ENCODE measurements at regions not wholly inside any gene's neighbourhood (a gene's known extent, or its start where the extent isn't known, plus 50 kb on each side); places are given as distances from the start of the nearest gene placed in this dataset.

DNA sequence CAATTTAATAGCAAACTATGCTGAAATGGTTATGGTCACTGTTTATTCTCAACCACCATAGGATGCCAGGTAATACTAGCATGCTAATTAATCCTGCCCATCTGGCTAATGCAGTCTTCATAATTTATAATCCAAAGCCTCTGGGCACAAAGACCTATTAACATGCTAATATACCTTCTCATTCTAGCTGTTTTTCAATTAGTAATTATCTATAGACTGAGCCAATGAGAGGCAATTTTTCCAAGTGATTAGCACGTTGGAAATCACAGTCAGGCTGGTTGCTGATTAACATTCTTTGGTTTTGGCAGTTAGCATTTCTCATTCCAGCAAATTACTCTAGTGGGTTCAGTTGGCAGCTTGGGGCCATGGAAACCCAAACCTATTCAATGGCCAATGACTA, 357.2 kb downstream of the SEC23A start:
- no TSS peak for BruUV-seq (replicated peaks)
- Histone ChIP-seq H3K27me3 (ENCODE audit: insufficient read depth, low read length) (no peaks in the 10 kb centered on the region), H3K4me3 (replicated peaks in 1 of 2; ENCODE audit: low read depth in 1 of 2, low read length in 2 of 2) (no peak overlapping the region), H3K9me3 (ENCODE audit: control insufficient read depth in 1 of 2, insufficient read depth in 1 of 2, low read depth in 1 of 2, low read length in 2 of 2) (no peaks in the 10 kb centered on the region), H3K27ac (ENCODE audit: low read depth, low read length) (no peak overlapping the region), H3K4me1 (ENCODE audit: control insufficient read depth in 1 of 2, insufficient read depth in 2 of 2, low read length in 2 of 2) (no peaks in the 10 kb centered on the region), H3K36me3 (ENCODE audit: control insufficient read depth in 1 of 2, insufficient read depth in 2 of 2, low read length in 2 of 2) (no peaks in the 10 kb centered on the region), H2AFZ (ENCODE audit: low read depth, low read length, poor library complexity, severe bottlenecking) (no peak overlapping the region), H3K9me2 (ENCODE audit: insufficient read depth) (no peaks in the 10 kb centered on the region), H3K4me2 (ENCODE audit: low read length) (no peak overlapping the region), H3K9ac (ENCODE audit: low read length) (no peak overlapping the region), H4K20me1 (ENCODE audit: insufficient read depth) (no peaks in the 10 kb centered on the region), H3K79me2 (ENCODE audit: insufficient read depth, low read length) (no peaks in the 10 kb centered on the region)
- ChIA-PET POLR2A (no interaction called here), RAD21 (ENCODE audit: low non-redundant PET in 1 of 2, low total read pairs in 2 of 2, uncharacterized antibody in 2 of 2, unreplicated experiment in 2 of 2) (no interaction called here), CTCF (no interaction called here)
- ATAC-seq (no peak), DNase-seq (ENCODE audit: low read depth, low spot score) (no peak)
- TF ChIP-seq CBX3 (IDR thresholded peaks at IDR 0.05; ENCODE audit: low read depth) (no peak), YY1 (IDR thresholded peaks at IDR 0.05; ENCODE audit: extremely low read depth, insufficient replicate concordance, low read depth, low read length) (no peak), POLR2AphosphoS5 (IDR thresholded peaks at IDR 0.05; ENCODE audit: low read depth, low read length) (no peak), TCF7L2 (IDR thresholded peaks at IDR 0.05; ENCODE audit: borderline replicate concordance, extremely low read depth, insufficient read depth, insufficient read length) (no peak), POLR2A (IDR thresholded peaks at IDR 0.05; ENCODE audit: borderline replicate concordance, extremely low read depth, insufficient read depth, insufficient read length) (no peak), RAD21 (IDR thresholded peaks at IDR 0.05; ENCODE audit: low read depth) (no peak), ZNF274 (IDR thresholded peaks at IDR 0.05; ENCODE audit: low read depth, low read length) (no peak), SP1 (IDR thresholded peaks at IDR 0.05; ENCODE audit: low read depth) (no peak), JUND (IDR thresholded peaks at IDR 0.05) (no peak), CEBPB (IDR thresholded peaks at IDR 0.05; ENCODE audit: low read depth) (no peak), ELF1 (IDR thresholded peaks at IDR 0.05; ENCODE audit: borderline replicate concordance, low read depth) (no peak)
- TF ChIP-seq, protein P1, sequence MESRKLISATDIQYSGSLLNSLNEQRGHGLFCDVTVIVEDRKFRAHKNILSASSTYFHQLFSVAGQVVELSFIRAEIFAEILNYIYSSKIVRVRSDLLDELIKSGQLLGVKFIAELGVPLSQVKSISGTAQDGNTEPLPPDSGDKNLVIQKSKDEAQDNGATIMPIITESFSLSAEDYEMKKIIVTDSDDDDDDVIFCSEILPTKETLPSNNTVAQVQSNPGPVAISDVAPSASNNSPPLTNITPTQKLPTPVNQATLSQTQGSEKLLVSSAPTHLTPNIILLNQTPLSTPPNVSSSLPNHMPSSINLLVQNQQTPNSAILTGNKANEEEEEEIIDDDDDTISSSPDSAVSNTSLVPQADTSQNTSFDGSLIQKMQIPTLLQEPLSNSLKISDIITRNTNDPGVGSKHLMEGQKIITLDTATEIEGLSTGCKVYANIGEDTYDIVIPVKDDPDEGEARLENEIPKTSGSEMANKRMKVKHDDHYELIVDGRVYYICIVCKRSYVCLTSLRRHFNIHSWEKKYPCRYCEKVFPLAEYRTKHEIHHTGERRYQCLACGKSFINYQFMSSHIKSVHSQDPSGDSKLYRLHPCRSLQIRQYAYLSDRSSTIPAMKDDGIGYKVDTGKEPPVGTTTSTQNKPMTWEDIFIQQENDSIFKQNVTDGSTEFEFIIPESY (IDR thresholded peaks at IDR 0.05; ENCODE audit: extremely low read depth, insufficient replicate concordance, low read length) = no peak
- TF ChIP-seq, protein P2, sequence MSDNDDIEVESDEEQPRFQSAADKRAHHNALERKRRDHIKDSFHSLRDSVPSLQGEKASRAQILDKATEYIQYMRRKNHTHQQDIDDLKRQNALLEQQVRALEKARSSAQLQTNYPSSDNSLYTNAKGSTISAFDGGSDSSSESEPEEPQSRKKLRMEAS (IDR thresholded peaks at IDR 0.05) = no peak
- TF ChIP-seq, protein P3, sequence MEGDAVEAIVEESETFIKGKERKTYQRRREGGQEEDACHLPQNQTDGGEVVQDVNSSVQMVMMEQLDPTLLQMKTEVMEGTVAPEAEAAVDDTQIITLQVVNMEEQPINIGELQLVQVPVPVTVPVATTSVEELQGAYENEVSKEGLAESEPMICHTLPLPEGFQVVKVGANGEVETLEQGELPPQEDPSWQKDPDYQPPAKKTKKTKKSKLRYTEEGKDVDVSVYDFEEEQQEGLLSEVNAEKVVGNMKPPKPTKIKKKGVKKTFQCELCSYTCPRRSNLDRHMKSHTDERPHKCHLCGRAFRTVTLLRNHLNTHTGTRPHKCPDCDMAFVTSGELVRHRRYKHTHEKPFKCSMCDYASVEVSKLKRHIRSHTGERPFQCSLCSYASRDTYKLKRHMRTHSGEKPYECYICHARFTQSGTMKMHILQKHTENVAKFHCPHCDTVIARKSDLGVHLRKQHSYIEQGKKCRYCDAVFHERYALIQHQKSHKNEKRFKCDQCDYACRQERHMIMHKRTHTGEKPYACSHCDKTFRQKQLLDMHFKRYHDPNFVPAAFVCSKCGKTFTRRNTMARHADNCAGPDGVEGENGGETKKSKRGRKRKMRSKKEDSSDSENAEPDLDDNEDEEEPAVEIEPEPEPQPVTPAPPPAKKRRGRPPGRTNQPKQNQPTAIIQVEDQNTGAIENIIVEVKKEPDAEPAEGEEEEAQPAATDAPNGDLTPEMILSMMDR (IDR thresholded peaks at IDR 0.05 in 2 of 3, conservative IDR thresholded peaks at IDR 0.05 in 1 of 3; ENCODE audit: borderline replicate concordance in 1 of 3, insufficient read depth in 1 of 3, low read depth in 2 of 3, low read length in 2 of 3) = no peak
- TF ChIP-seq, protein P4, sequence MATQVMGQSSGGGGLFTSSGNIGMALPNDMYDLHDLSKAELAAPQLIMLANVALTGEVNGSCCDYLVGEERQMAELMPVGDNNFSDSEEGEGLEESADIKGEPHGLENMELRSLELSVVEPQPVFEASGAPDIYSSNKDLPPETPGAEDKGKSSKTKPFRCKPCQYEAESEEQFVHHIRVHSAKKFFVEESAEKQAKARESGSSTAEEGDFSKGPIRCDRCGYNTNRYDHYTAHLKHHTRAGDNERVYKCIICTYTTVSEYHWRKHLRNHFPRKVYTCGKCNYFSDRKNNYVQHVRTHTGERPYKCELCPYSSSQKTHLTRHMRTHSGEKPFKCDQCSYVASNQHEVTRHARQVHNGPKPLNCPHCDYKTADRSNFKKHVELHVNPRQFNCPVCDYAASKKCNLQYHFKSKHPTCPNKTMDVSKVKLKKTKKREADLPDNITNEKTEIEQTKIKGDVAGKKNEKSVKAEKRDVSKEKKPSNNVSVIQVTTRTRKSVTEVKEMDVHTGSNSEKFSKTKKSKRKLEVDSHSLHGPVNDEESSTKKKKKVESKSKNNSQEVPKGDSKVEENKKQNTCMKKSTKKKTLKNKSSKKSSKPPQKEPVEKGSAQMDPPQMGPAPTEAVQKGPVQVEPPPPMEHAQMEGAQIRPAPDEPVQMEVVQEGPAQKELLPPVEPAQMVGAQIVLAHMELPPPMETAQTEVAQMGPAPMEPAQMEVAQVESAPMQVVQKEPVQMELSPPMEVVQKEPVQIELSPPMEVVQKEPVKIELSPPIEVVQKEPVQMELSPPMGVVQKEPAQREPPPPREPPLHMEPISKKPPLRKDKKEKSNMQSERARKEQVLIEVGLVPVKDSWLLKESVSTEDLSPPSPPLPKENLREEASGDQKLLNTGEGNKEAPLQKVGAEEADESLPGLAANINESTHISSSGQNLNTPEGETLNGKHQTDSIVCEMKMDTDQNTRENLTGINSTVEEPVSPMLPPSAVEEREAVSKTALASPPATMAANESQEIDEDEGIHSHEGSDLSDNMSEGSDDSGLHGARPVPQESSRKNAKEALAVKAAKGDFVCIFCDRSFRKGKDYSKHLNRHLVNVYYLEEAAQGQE (IDR thresholded peaks at IDR 0.05; ENCODE audit: low read depth) = no peak
- TF ChIP-seq, protein P5, sequence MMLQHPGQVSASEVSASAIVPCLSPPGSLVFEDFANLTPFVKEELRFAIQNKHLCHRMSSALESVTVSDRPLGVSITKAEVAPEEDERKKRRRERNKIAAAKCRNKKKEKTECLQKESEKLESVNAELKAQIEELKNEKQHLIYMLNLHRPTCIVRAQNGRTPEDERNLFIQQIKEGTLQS (IDR thresholded peaks at IDR 0.05) = no peak
- intact Hi-C loops (cut with micrococcal nuclease) = no loop called here

Measured in HCT116 (cell line).